ENCODE measurements at regions not wholly inside any gene's neighbourhood (a gene's known extent, or its start where the extent isn't known, plus 50 kb on each side); places are given as distances from the start of the nearest gene placed in this dataset.

DNA sequence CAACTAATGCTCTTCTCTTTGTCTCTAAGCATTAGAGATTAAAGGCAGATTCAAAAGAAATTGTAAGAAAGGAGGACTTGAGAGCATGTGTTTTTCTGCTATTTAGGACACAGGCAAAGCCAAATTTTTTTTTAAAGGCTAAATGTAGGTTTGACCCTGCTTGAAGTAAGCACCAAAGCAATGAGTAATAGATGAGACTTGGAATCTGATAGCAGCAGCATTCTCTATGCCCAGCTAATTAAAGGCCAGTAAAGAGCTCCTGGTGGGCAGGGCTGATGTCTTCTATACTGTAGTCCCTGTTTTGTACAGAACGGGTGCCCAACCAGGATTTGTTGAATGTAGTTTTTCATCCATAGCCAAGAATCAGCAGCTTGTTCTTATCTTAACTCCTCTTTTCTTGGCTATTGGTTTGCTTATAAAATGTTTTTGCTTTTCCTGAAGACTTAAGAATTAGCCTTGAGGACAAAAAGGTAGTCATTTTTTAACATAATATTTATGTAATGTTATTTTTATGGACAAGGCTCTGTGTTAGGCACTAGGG, 179.6 kb downstream of the LMO4 start:
- no peak for DNase-seq (ENCODE audit: low read depth)

- DNase-seq (ENCODE audit: low read depth) = no peak
Measured at GRCh38 chr1:87510540-87510939, 181.9 kb downstream of the LMO4 start.

DNA sequence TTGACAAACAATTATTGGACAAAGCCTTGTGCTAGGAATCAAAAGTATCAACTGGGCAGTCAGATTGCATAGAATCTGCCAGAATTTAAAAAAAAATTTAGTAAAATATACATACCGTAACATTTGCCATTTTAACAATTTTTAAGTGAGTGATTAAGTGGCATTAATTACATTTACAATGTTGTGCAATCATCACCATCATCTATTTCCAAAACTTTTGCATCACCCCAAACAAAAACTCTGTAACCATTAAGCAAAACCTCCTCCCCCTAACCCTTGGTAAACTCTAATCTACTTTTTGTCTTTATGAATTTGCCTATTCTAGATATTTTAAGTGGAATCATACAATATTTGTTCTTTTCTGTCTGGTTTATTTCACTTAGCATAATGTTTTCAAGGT, 182.8 kb downstream of the LMO4 start:
- DNase-seq (ENCODE audit: low read depth) = no peak

GRCh38 chr1:87512431-87512830, 183.8 kb downstream of the LMO4 start:
- DNase-seq (ENCODE audit: low read depth) = no peak

DNA sequence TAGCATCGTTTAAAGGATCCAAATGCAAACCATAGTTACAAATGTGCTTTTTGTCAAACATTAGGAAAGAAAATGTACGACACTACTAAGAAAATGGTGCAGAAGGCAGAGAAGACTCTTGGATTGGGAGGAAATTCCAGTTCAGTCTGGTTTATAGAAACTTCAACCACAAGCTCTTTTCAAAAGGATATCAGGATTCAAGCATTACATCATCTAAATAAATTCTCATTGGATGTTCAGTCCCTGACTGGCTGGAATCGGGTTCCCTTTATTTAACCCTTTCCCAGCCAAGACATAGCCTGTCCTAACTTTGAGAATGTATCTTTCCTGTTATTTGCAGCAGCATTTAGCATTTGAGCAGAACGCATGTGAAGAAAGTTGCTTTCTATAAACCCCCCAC, 184.6 kb downstream of the LMO4 start:
- DNase-seq (ENCODE audit: low read depth) = no peak

DNA sequence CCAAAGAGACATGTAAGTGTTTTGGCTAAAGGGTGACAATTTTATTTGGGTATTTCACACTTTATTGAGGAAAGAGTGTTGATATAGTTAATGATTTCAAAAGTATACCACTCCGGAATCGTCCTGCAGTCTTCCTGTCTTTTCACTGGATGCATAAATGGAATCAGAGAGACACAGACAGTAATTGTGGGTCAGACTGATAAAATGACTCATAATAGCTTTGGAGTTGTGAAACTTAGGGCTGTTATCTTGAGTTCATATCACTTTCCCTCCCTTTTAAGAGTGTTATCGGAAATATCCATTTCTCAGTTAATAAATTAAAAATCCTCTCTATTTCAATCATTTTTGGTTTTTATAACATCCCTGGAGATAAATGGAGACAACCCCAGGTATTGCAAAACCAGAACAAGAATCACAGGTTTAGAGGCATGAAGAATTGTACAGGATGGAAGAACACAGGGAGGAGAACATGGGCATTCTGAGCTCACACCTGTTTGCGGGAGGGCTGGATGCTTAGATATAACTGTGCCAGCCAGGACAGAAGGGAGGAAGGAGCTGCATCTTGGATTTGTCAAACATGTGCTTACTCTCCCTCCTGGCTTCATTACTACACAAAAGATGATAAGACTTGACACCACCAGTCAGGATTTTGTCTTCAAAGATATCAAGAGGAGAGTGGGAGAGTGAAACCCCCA, 185.4 kb downstream of the LMO4 start:
- DNase-seq (ENCODE audit: low read depth) = no peak

DNA sequence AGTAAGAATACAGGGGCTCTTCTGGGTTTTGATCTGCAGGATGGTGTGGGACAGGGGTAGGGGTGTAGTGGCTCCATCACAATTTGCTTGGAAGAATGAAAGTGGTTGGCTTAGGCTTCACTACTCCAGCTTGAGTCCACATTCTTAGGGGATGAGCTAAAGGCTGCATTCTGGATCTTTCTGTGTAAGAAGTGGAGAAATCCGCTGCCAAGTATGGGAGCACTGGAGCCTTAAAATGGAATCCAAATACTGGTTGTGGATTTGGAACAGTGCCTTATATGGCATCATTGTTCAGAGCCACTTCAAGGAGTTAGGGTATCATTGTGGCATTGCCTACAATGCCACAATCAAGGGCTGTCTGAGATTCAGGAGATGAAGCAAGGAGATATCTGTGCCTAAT, 187.1 kb downstream of the LMO4 start:
- DNase-seq (ENCODE audit: low read depth) = no peak

DNA sequence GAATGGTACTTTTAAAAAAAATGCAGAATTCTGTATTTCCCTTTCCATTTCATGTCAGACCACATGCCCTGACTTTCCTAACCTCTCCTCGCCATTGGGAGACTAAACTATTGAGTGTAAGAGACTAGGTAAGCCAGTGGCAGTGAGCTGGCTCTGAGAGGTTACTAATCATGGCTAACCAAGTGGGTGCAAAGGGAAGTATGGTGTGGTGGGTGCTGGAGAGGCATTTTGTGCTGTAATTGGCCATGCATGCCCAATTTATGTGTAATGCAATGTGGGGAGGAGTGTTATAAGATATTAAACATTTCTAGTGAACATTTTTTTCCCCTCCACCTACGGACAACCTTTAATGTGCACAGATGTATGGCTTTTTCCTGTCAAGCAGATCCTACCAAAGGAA, 190.1 kb downstream of the LMO4 start:
- DNase-seq (ENCODE audit: low read depth) = no peak

GRCh38 chr1:87521452-87521851, 192.8 kb downstream of the LMO4 start:
- DNase-seq (ENCODE audit: low read depth) = no peak

DNA sequence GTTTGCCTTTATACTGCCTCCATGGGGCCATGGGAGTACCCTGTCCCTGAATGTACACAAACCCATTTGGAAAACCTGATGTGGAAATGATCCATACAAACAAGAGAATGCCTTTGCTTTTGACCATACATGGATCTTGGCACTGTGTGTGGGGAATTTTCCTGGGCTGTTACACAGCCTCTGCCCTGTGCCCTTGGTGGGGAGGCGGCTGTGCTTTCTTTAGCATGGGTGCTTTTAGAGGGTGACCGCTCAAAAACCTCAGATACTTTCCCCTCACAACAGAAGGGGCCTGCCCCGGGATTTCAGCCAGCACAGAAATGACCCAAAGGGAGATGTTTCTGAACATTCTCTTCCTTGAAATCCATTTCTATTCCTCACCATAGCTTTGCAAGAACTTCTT, 194.8 kb downstream of the LMO4 start:
- DNase-seq (ENCODE audit: low read depth) = no peak

- DNase-seq (ENCODE audit: low read depth) = no peak
Measured at GRCh38 chr1:87524021-87524754, 195.5 kb downstream of the LMO4 start.

- DNase-seq (ENCODE audit: low read depth) = no peak
Measured at GRCh38 chr1:87528754-87529517, 200.3 kb downstream of the LMO4 start.

GRCh38 chr1:87530042-87530807, 201.5 kb downstream of the LMO4 start:
- DNase-seq (ENCODE audit: low read depth) = no peak

DNA sequence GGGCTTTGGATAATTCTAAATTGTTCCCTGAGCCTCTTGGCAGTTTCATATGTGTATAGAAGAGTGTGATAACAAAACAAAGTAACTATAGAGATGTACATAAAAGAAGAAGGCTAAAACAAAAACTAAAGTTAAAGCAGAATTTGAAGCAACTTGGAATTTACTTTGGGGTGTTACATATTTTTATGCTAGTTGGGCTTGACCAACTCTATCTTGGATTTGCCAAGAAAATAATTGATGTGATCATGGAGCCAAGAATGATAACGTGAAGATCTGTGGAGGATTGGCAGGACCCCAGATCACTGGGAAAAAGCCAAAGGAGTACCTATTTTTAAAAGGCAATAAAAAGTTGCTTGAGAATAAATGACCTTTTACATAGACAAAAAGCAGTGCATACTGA, 206.9 kb downstream of the LMO4 start:
- no peak for DNase-seq (ENCODE audit: low read depth)

- no peak for DNase-seq (ENCODE audit: low read depth)
Measured at GRCh38 chr1:87539147-87539546, 210.5 kb downstream of the LMO4 start.

DNA sequence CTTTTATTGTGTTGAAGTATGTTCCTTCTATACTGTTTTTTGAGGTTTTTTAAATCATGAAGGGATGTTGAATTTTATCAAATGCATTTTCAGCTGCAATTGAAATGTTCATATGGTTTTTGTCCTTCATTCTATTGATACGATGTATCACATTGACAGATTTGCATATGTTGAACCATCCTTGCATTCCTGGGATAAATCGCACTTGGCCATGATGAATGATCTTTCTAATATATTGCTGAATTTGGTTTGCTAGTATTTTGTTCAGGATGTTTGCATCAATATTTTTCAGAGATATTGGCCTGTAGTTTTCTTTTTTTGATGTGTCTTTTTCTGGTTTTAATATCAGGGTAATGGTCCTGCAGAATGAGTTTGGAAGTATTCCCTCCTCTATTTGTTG, 214.0 kb downstream of the LMO4 start:
- DNase-seq (ENCODE audit: low read depth) = no peak

DNA sequence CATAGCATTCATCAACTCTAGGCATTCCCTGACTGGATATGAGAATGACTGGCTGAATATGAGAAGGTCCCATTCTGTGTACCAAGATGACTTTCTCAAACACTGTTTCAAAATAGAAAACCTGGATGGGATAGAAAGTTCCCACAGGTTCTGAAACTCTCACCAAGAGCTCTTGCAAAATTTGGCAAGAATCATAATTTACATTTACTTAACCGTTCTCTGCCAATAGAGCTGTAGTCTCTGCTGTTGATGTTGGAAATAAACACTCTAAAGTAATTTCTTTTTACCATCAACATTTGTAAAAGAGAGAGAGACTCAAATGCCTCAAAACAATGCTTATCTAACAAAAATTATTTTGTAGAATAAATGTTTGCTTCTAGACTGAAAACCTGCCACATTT, 221.1 kb downstream of the LMO4 start:
- DNase-seq (ENCODE audit: low read depth) = no peak

DNA sequence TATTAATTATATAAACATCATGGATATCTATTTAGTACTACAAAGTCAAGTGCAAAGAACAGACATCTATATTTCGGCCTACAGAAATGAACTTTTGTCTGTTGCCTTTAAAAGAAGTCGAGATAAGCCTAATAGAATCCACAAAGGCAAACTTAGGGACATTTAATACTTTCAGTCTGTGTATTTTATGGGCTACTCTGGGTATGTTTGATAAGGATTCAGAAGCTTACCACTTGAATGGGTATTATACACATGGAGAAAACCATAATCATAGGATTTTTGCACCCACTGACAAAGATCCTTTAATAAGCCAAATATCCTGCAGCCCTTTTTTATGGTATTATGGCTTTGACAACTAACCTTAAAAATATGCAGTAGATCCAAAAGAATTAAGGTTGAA, 224.8 kb downstream of the LMO4 start:
- DNase-seq (ENCODE audit: low read depth) = no peak

DNA sequence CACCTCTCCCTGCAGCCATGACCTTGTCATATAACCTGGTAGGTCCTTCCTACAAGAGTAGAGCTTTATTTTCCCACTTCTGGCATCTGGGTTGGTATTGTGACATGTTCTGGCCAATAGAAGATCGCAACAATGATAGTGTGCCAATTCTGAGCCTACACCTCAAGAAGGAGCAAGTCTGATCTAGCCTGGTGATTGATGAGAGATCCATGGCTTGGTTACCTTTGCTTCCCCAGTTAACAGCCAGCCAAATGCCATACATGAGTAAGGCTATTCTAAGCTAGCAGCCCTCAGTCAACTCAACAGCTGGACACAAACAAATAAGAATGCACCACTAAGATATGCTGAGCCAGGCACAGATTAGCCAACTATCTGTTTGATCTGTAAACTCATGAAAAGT, 226.7 kb downstream of the LMO4 start:
- DNase-seq (ENCODE audit: low read depth) = no peak

GRCh38 chr1:87556326-87556725, 227.6 kb downstream of the LMO4 start:
- DNase-seq (ENCODE audit: low read depth) = no peak

- DNase-seq (ENCODE audit: low read depth) = no peak
Measured at GRCh38 chr1:87558921-87559320, 230.2 kb downstream of the LMO4 start.

DNA sequence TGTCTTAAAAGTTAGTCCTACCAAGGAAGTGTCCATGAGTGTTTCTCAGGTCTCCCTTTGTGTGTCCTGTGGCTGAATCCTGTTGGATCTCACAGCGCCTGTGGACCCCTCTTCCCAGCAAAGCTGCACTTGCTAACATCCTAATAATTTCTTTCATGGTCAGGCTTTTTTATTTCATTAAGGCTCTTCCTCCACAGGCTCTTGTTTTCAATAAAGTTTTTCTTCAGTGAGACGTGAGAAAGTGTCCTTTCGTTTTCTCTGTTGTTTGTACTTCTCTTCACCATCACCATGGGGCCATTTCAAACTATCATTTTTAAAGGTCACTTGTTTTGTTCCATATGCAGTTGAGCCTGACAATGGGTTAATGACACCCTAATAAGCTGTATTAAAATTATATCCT, 231.5 kb downstream of the LMO4 start:
- no peak for DNase-seq (ENCODE audit: low read depth)
